MCF 10A (cell line): ENCODE measurements at regions not wholly inside any gene's neighbourhood (a gene's known extent, or its start where the extent isn't known, plus 50 kb on each side); places are given as distances from the start of the nearest gene placed in this dataset.

Experiments used
- BruUV-seq: library from RNA; stranded (reverse); fragments of 400-500 nt; replicated peaks from 2 replicates; lab custom pipeline; 2021; lab: Mats Ljungman, UMichigan
- CTCF ChIA-PET: fragments of 300-600 bp; sonication (Branson Sonifier 250); formaldehyde crosslinking; extraction: SDS; loops from one replicate; lab custom pipeline; 2021; ENCODE audit warnings: antibody characterized with exemption, inconsistent platforms; lab: Yijun Ruan, JAX
- POLR2A ChIA-PET: fragments of 300-600, 350-650 bp; sonication (Branson Sonifier 250); formaldehyde crosslinking; extraction: SDS; loops from one replicate; lab custom pipeline; 2020; ENCODE audit warnings: antibody characterized with exemption, inconsistent platforms; lab: Yijun Ruan, JAX
- DNase-seq: peaks from one replicate; pipeline ENCODE4 v3.0.0-alpha.2; 2018; ENCODE audit not compliant: unreplicated experiment
- H3K27ac Mint-ChIP-seq: one replicate; pipeline ENCODE4 v1.8.0; 2022; ENCODE audit warnings: mild to moderate bottlenecking, low read depth, mixed read lengths; ENCODE audit not compliant: unreplicated experiment
- H3K27me3 Mint-ChIP-seq: one replicate; pipeline ENCODE4 v1.8.0; 2022; ENCODE audit warnings: mixed read lengths; ENCODE audit not compliant: insufficient read depth, unreplicated experiment
- H3K36me3 Mint-ChIP-seq: one replicate; pipeline ENCODE4 v1.8.0; 2022; ENCODE audit warnings: mild to moderate bottlenecking, moderate library complexity, mixed read lengths; ENCODE audit not compliant: insufficient read depth, unreplicated experiment
- H3K4me1 Mint-ChIP-seq: one replicate; pipeline ENCODE4 v1.8.0; 2022; ENCODE audit warnings: mixed read lengths; ENCODE audit not compliant: insufficient read depth, unreplicated experiment
- H3K4me3 Mint-ChIP-seq: one replicate; pipeline ENCODE4 v1.8.0; 2022; ENCODE audit warnings: mild to moderate bottlenecking, moderate library complexity, mixed read lengths; ENCODE audit not compliant: unreplicated experiment
- H3K9me3 Mint-ChIP-seq: one replicate; pipeline ENCODE4 v1.8.0; 2022; ENCODE audit warnings: mixed read lengths; ENCODE audit not compliant: unreplicated experiment
- CTCF ChIP-seq: fragments of 200-600 bp; IDR thresholded peaks from one replicate; pipeline ENCODE4 v1.8.0; 2022; ENCODE audit warnings: antibody characterized with exemption, mild to moderate bottlenecking; ENCODE audit not compliant: unreplicated experiment
- intact Hi-C: fragments of 100-400 bp; cut with micrococcal nuclease; formaldehyde crosslinking; loops from 2 replicates; pipeline ENCODE4 v1.14.1; 2022

- no TSS peak for BruUV-seq
- ChIA-PET POLR2A (interaction anchor here (0.8 kb wide), 1 partner anchor 20 kb away, joined by 3 read pairs; no protein-coding TSS in a partner anchor), CTCF (interaction anchor here (1.6 kb wide), 1 partner anchor 9 kb away, joined by 5 read pairs; no protein-coding TSS in a partner anchor)
- Mint-ChIP-seq H3K9me3 (no peaks in the 10 kb centered on the region), H3K36me3 (no peaks in the 10 kb centered on the region), H3K4me1 (no peaks in the 10 kb centered on the region), H3K27ac (no peak overlapping the region), H3K27me3 (peaks cover 7% of the 10 kb centered on the region), H3K4me3 (no peak overlapping the region)
- no peak for DNase-seq
- intact Hi-C loops, result no loop called here
- TF ChIP-seq CTCF, result no peak
Measured at GRCh38 chr5:171713152-171713551, 72.5 kb upstream of the SMIM23 start.

- DNase-seq, result no peak
- Mint-ChIP-seq H3K27me3 (peaks cover 11% of the 10 kb centered on the region), H3K36me3 (no peaks in the 10 kb centered on the region), H3K9me3 (no peaks in the 10 kb centered on the region), H3K4me3 (no peak overlapping the region), H3K4me1 (no peaks in the 10 kb centered on the region), H3K27ac (no peak overlapping the region)
- intact Hi-C loops, result no loop called here
- BruUV-seq, result no TSS peak
- ChIA-PET CTCF (interaction anchor here (0.6 kb wide), 1 partner anchor 357 kb away, joined by 3 read pairs; no protein-coding TSS in a partner anchor), POLR2A (no interaction called here)
- TF ChIP-seq CTCF, result no peak
Measured at GRCh38 chr5:171714261-171714660, 71.4 kb upstream of the SMIM23 start.

- no peaks in the 10 kb centered on the region for H3K4me1 Mint-ChIP-seq
- no peak for DNase-seq
- no peaks in the 10 kb centered on the region for H3K9me3 Mint-ChIP-seq
- H3K4me3 Mint-ChIP-seq, result no peak overlapping the region
- peaks cover 11% of the 10 kb centered on the region for H3K27me3 Mint-ChIP-seq
- H3K36me3 Mint-ChIP-seq, result no peaks in the 10 kb centered on the region
- no peak overlapping the region for H3K27ac Mint-ChIP-seq
- intact Hi-C loops, result no loop called here
- BruUV-seq, result no TSS peak
- ChIA-PET POLR2A (no interaction called here), CTCF (interaction anchor here (0.6 kb wide), 1 partner anchor 358 kb away, joined by 3 read pairs; no protein-coding TSS in a partner anchor)
- TF ChIP-seq CTCF, result no peak
Measured at GRCh38 chr5:171714851-171715250, 70.8 kb upstream of the SMIM23 start.

- POLR2A ChIA-PET, result no interaction called here
- Mint-ChIP-seq H3K27ac (no peak overlapping the region), H3K4me3 (no peak overlapping the region), H3K36me3 (no peaks in the 10 kb centered on the region), H3K4me1 (no peaks in the 10 kb centered on the region), H3K27me3 (peaks cover 11% of the 10 kb centered on the region), H3K9me3 (no peaks in the 10 kb centered on the region)
- intact Hi-C loops, result no loop called here
- TF ChIP-seq CTCF, result no peak
- no TSS peak for BruUV-seq
- DNase-seq, result no peak
- CTCF ChIA-PET, result no interaction called here
Measured at GRCh38 chr5:171715551-171715950, 70.1 kb upstream of the SMIM23 start.
